ENCODE measurements at regions not wholly inside any gene's neighbourhood (a gene's known extent, or its start where the extent isn't known, plus 50 kb on each side); places are given as distances from the start of the nearest gene placed in this dataset.

- TF ChIP-seq, protein P1, sequence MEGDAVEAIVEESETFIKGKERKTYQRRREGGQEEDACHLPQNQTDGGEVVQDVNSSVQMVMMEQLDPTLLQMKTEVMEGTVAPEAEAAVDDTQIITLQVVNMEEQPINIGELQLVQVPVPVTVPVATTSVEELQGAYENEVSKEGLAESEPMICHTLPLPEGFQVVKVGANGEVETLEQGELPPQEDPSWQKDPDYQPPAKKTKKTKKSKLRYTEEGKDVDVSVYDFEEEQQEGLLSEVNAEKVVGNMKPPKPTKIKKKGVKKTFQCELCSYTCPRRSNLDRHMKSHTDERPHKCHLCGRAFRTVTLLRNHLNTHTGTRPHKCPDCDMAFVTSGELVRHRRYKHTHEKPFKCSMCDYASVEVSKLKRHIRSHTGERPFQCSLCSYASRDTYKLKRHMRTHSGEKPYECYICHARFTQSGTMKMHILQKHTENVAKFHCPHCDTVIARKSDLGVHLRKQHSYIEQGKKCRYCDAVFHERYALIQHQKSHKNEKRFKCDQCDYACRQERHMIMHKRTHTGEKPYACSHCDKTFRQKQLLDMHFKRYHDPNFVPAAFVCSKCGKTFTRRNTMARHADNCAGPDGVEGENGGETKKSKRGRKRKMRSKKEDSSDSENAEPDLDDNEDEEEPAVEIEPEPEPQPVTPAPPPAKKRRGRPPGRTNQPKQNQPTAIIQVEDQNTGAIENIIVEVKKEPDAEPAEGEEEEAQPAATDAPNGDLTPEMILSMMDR (conservative IDR thresholded peaks at IDR 0.05) = no peak
- Histone ChIP-seq H3K4ac (ENCODE audit: low read depth, low read length) (no peak overlapping the region), H2AFZ (ENCODE audit: low read length) (no peak overlapping the region), H3K4me2 (ENCODE audit: insufficient read depth, insufficient read length, low read length) (no peak overlapping the region), H3K79me1 (ENCODE audit: insufficient read depth, low read depth, low read length, poor library complexity, severe bottlenecking) (no peaks in the 10 kb centered on the region), H2AK5ac (ENCODE audit: insufficient read length, low read length) (no peak overlapping the region), H3K18ac (ENCODE audit: insufficient read length, low read depth, low read length) (no peak overlapping the region), H3K56ac (ENCODE audit: insufficient read length, low read depth, low read length) (no peak overlapping the region), H2BK12ac (ENCODE audit: insufficient read length, low read depth, low read length) (no peak overlapping the region), H2BK20ac (ENCODE audit: low read depth, low read length, poor library complexity, severe bottlenecking) (no peak overlapping the region), H2BK120ac (ENCODE audit: low read depth, low read length, poor library complexity, severe bottlenecking) (no peak overlapping the region), H3K4me1 (ENCODE audit: insufficient read depth, low read length) (no peaks in the 10 kb centered on the region), H4K5ac (ENCODE audit: insufficient read length, low read depth, low read length) (no peak overlapping the region), H2BK15ac (ENCODE audit: low read depth, low read length) (no peak overlapping the region), H4K91ac (ENCODE audit: insufficient read length, low read depth, low read length) (no peak overlapping the region), H4K8ac (replicated peaks; ENCODE audit: insufficient read length, low read depth, low read length) (no peak overlapping the region), H3K79me2 (ENCODE audit: insufficient read depth, low read length) (no peaks in the 10 kb centered on the region), H3K9me3 (ENCODE audit: control insufficient read depth, low read depth, low read length) (peaks cover 83% of the 10 kb centered on the region), H3K27me3 (ENCODE audit: insufficient read depth, low read length) (no peaks in the 10 kb centered on the region), H4K20me1 (ENCODE audit: control insufficient read depth, insufficient read depth, insufficient read length) (no peaks in the 10 kb centered on the region), H2BK5ac (ENCODE audit: insufficient read length, low read length) (no peak overlapping the region), H3K23ac (ENCODE audit: insufficient read length, low read depth, low read length) (no peak overlapping the region), H3K23me2 (ENCODE audit: insufficient read length, low read depth, low read length, poor library complexity, severe bottlenecking) (no peaks in the 10 kb centered on the region), H3K27ac (ENCODE audit: insufficient read length, low read depth, low read length) (no peak overlapping the region), H3K9ac (ENCODE audit: extremely low read depth, insufficient read length, low read length) (no peak overlapping the region), H3T11ph (ENCODE audit: low read length) (no peak overlapping the region), H3K14ac (ENCODE audit: insufficient read depth, low read length) (no peak overlapping the region)
- peaks cover 3% of the 10 kb centered on the region for H3K27me3 Mint-ChIP-seq (ENCODE audit: low read depth)
- H3K27ac Mint-ChIP-seq = no peak overlapping the region
- WGBS (ENCODE audit: extremely low coverage, insufficient read length, low lambda C conversion rate) = no CpG with 5 or more reads among the region's 6 CpGs
- peaks cover 95 to 96% of the 10 kb centered on the region in 2 experiments for H3K9me3 Mint-ChIP-seq
- DNase-seq = no peak
- no peaks in the 10 kb centered on the region for H3K4me1 Mint-ChIP-seq
- H3K4me3 Mint-ChIP-seq = no peak overlapping the region
- H3K36me3 Mint-ChIP-seq (ENCODE audit: insufficient read depth in 1 of 3, low read depth in 3 of 3) = peaks cover 9 to 38% (median 12%) of the 10 kb centered on the region in 3 experiments; a peak in 6 of 7 replicates
Observed at GRCh38 chr20:56117350-56117749, 112.0 kb upstream of the CBLN4 start.

Measured in H9 (cell line).